Endodermal cell (in vitro differentiated cells): ENCODE measurements at regions not wholly inside any gene's neighbourhood (a gene's known extent, or its start where the extent isn't known, plus 50 kb on each side); places are given as distances from the start of the nearest gene placed in this dataset.
"Not testable (repeated sequence)": the region's sequence is repeated elsewhere in the genome, so short reads cannot be mapped to it uniquely, and the experiment has no call there.

Experiments used
- DNase-seq: peaks from one replicate; pipeline ENCODE4 v3.0.0-alpha.2; 2017
- H3K27ac ChIP-seq: 2 replicates; pipeline ENCODE4 v1.5.1; 2013; ENCODE audit warnings: mild to moderate bottlenecking, low read depth, low read length, moderate library complexity
- H3K27me3 ChIP-seq: 2 replicates; pipeline ENCODE4 v1.6.1; 2013; ENCODE audit warnings: mild to moderate bottlenecking, low read length, moderate library complexity; ENCODE audit not compliant: insufficient read depth, control insufficient read depth, poor library complexity, severe bottlenecking
- H3K36me3 ChIP-seq: 2 replicates; pipeline ENCODE4 v1.7.0; 2013; ENCODE audit warnings: mild to moderate bottlenecking, low read length, moderate library complexity; ENCODE audit not compliant: control insufficient read depth, insufficient read depth
- H3K4me1 ChIP-seq: one replicate; pipeline ENCODE4 v1.7.0; 2013; ENCODE audit warnings: low read length; ENCODE audit not compliant: control insufficient read depth, insufficient read depth
- H3K4me3 ChIP-seq: 2 replicates; pipeline ENCODE4 v1.5.1; 2013; ENCODE audit warnings: mild to moderate bottlenecking, low read length, moderate library complexity
- H3K9ac ChIP-seq: 2 replicates; pipeline ENCODE4 v1.6.1; 2013; ENCODE audit warnings: mild to moderate bottlenecking, low read length, moderate library complexity; ENCODE audit not compliant: poor library complexity, severe bottlenecking; ENCODE audit errors: extremely low read depth
- H3K9me3 ChIP-seq: 2 replicates; pipeline ENCODE4 v1.6.1; 2013; ENCODE audit warnings: mild to moderate bottlenecking, low read length, moderate library complexity; ENCODE audit not compliant: control insufficient read depth
- H3K27ac Mint-ChIP-seq: 2 replicates; pipeline ENCODE4 v1.8.0; 2020; ENCODE audit warnings: mixed read lengths
- H3K27me3 Mint-ChIP-seq: 2 replicates; pipeline ENCODE4 v1.8.0; 2021; ENCODE audit warnings: mild to moderate bottlenecking, mixed read lengths; ENCODE audit not compliant: insufficient read depth
- H3K36me3 Mint-ChIP-seq: 2 replicates; pipeline ENCODE4 v1.8.0; 2020; ENCODE audit warnings: low read depth, mixed read lengths
- H3K4me1 Mint-ChIP-seq: 2 replicates; pipeline ENCODE4 v1.8.0; 2020; ENCODE audit warnings: mixed read lengths
- H3K4me3 Mint-ChIP-seq: 2 replicates; pipeline ENCODE4 v1.8.0; 2020; ENCODE audit warnings: mild to moderate bottlenecking, moderate library complexity, mixed read lengths
- H3K9me3 Mint-ChIP-seq: 2 replicates; pipeline ENCODE4 v1.8.0; 2020; ENCODE audit warnings: mild to moderate bottlenecking, mixed read lengths
- WGBS, 2 experiments: methylation state at CpG; one replicate each; pipeline versions ENCODE4 v1.1.5 to v1.1.7; 2013; ENCODE audit warnings: missing lambda C conversion rate in 2 of 2, mixed read lengths in 1 of 2; ENCODE audit not compliant: insufficient coverage in 1 of 2, insufficient read length in 1 of 2; 5-methylcytosine and 5-hydroxymethylcytosine counted together
- TF ChIP-seq, protein P1 (sequence below): fragments of 200-600 bp; sonication (generic); conservative IDR thresholded peaks from 2 replicates; pipeline ENCODE4 v1.5.0; 2021; ENCODE audit warnings: antibody characterized with exemption, mild to moderate bottlenecking

DNA sequence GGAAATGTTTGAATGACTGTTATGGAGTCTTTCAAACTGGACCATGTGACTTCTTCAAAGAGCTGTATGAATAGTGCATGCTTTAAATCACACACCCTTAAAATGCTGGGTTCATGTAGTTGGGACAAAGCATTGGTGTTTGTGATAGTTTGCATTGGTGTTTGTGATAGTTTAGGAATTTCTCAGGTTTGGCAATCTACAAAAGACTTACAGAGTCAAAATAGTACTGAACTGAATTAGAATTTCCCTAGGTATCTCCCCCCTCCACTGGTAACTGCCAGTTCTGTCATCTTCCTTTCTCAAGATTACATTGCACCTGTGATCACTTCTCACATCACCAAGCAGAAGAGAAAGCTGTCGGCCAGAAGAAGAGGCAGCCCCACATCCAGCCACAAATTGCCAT, 261.1 kb downstream of the GATA3 start:
- Histone ChIP-seq H3K27ac (no peak overlapping the region), H3K9ac (no peak overlapping the region), H3K9me3 (no peaks in the 10 kb centered on the region), H3K4me3 (no peak overlapping the region), H3K27me3 (no peaks in the 10 kb centered on the region), H3K36me3 (no peaks in the 10 kb centered on the region), H3K4me1 (peaks cover 12% of the 10 kb centered on the region)
- TF ChIP-seq, protein P1, sequence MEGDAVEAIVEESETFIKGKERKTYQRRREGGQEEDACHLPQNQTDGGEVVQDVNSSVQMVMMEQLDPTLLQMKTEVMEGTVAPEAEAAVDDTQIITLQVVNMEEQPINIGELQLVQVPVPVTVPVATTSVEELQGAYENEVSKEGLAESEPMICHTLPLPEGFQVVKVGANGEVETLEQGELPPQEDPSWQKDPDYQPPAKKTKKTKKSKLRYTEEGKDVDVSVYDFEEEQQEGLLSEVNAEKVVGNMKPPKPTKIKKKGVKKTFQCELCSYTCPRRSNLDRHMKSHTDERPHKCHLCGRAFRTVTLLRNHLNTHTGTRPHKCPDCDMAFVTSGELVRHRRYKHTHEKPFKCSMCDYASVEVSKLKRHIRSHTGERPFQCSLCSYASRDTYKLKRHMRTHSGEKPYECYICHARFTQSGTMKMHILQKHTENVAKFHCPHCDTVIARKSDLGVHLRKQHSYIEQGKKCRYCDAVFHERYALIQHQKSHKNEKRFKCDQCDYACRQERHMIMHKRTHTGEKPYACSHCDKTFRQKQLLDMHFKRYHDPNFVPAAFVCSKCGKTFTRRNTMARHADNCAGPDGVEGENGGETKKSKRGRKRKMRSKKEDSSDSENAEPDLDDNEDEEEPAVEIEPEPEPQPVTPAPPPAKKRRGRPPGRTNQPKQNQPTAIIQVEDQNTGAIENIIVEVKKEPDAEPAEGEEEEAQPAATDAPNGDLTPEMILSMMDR = no peak
- DNase-seq = no peak
- peaks cover 28% of the 10 kb centered on the region for H3K27me3 Mint-ChIP-seq
- WGBS, 2 experiments = 80% methylated on average over 1 of the region's 1 CpG; no CpG with 5 or more reads in 1 of the 2 experiments
- no peak overlapping the region for H3K4me3 Mint-ChIP-seq
- H3K27ac Mint-ChIP-seq = no peak overlapping the region
- H3K36me3 Mint-ChIP-seq = no peaks in the 10 kb centered on the region
- no peaks in the 10 kb centered on the region for H3K9me3 Mint-ChIP-seq
- H3K4me1 Mint-ChIP-seq = peaks cover 24% of the 10 kb centered on the region

- Mint-ChIP-seq H3K4me1 (peaks cover 18% of the 10 kb centered on the region), H3K4me3 (no peak overlapping the region), H3K9me3 (no peaks in the 10 kb centered on the region), H3K36me3 (no peaks in the 10 kb centered on the region), H3K27ac (no peak overlapping the region), H3K27me3 (peaks cover 28% of the 10 kb centered on the region)
- Histone ChIP-seq H3K4me3 (no peak overlapping the region), H3K9ac (no peak overlapping the region), H3K27me3 (no peaks in the 10 kb centered on the region), H3K9me3 (no peaks in the 10 kb centered on the region), H3K36me3 (no peaks in the 10 kb centered on the region), H3K4me1 (peaks cover 7% of the 10 kb centered on the region), H3K27ac (no peak overlapping the region)
- 83 to 93% methylated on average over 2 to 6 of the region's 6 CpGs for WGBS, 2 experiments
- TF ChIP-seq, protein P1 = no peak
- DNase-seq = no peak
Measured at GRCh38 chr10:8316284-8316683, 261.8 kb downstream of the GATA3 start.

DNA sequence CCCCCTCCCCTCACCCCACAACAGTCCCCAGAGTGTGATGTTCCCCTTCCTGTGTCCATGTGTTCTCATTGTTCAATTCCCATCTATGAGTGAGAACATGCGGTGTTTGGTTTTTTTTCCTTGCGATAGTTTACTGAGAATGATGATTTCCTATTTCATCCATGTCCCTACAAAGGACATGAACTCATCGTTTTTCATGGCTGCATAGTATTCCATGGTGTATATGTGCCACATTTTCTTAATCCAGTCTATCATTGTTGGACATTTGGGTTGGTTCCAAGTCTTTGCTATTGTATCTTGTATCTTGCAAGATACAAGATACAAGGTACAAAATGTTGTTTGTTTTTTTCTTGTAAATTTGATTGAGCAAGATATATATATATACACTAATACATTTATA, 263.9 kb downstream of the GATA3 start:
- no CpG with 5 or more reads among the region's 3 CpGs for WGBS, 2 experiments
- not testable (repeated sequence) for H3K4me1 Mint-ChIP-seq, H3K27me3 ChIP-seq, H3K9ac ChIP-seq, H3K27ac ChIP-seq, H3K36me3 Mint-ChIP-seq, H3K27ac Mint-ChIP-seq, H3K9me3 Mint-ChIP-seq, H3K9me3 ChIP-seq, H3K36me3 ChIP-seq, H3K4me3 Mint-ChIP-seq, H3K4me1 ChIP-seq, H3K4me3 ChIP-seq, DNase-seq
- H3K27me3 Mint-ChIP-seq = peaks cover 22% of the 10 kb centered on the region

- TF ChIP-seq, protein P1 = no peak
- Mint-ChIP-seq H3K27me3 (peaks cover 23% of the 10 kb centered on the region), H3K36me3 (no peaks in the 10 kb centered on the region), H3K4me1 (peaks cover 5% of the 10 kb centered on the region), H3K9me3 (no peaks in the 10 kb centered on the region), H3K4me3 (no peak overlapping the region), H3K27ac (no peak overlapping the region)
- no peaks in the 10 kb centered on the region for H3K36me3 ChIP-seq
- no peak overlapping the region for H3K4me3 ChIP-seq
- no peak overlapping the region for H3K9ac ChIP-seq
- no peaks in the 10 kb centered on the region for H3K9me3 ChIP-seq
- peaks cover 7% of the 10 kb centered on the region for H3K4me1 ChIP-seq
- H3K27me3 ChIP-seq = no peaks in the 10 kb centered on the region
- DNase-seq = no peak
- WGBS, 2 experiments = 94% methylated on average over 2 of the region's 2 CpGs; no CpG with 5 or more reads in 1 of the 2 experiments
- no peak overlapping the region for H3K27ac ChIP-seq
Measured at GRCh38 chr10:8318956-8319355, 264.5 kb downstream of the GATA3 start.
